ENCODE measurements at regions not wholly inside any gene's neighbourhood (a gene's known extent, or its start where the extent isn't known, plus 50 kb on each side); places are given as distances from the start of the nearest gene placed in this dataset.

- H3K4me1 ChIP-seq (ENCODE audit: insufficient read depth, low read length), result no peaks in the 10 kb centered on the region
- H3K4me3 ChIP-seq (replicated peaks in 1 of 3; ENCODE audit: insufficient read depth in 1 of 3, low read depth in 2 of 3, low read length in 3 of 3), result no peak overlapping the region
- 48% methylated on average over 6 of the region's 6 CpGs for WGBS (ENCODE audit: low lambda C conversion rate)
- H3K36me3 ChIP-seq (replicated peaks in 1 of 2; ENCODE audit: control insufficient read depth in 1 of 2, insufficient read depth in 2 of 2, low read length in 2 of 2), result no peaks in the 10 kb centered on the region
- BruUV-seq (replicated peaks), result no TSS peak
- H3K9ac ChIP-seq (ENCODE audit: insufficient read depth, low read depth, low read length), result no peak overlapping the region
- ATAC-seq (no peak), DNase-seq (ENCODE audit: low spot score) (no peak), FAIRE-seq (no peak)
- no peak overlapping the region for H3K27ac ChIP-seq (ENCODE audit: extremely low read length, insufficient read depth, low read length)
- H2AFZ ChIP-seq (ENCODE audit: low read length), result no peak overlapping the region
- H3K79me2 ChIP-seq (ENCODE audit: insufficient read depth, low read length), result no peaks in the 10 kb centered on the region
- H3K27me3 ChIP-seq (ENCODE audit: control insufficient read depth in 1 of 2, insufficient read depth in 2 of 2, low read length in 2 of 2), result peaks cover 0 to 12% of the 10 kb centered on the region in 2 experiments; a peak in 2 of 5 replicates
- TF ChIP-seq RXRB (CRISPR knock-in tag; IDR thresholded peaks at IDR 0.05; ENCODE audit: borderline replicate concordance), result no peak
- no peak for TF ChIP-seq ZSCAN25 (CRISPR knock-in tag; IDR thresholded peaks at IDR 0.05)
- no peak for TF ChIP-seq ZBTB20 (CRISPR knock-in tag; IDR thresholded peaks at IDR 0.05; ENCODE audit: borderline replicate concordance, low read depth)
- TF ChIP-seq ZBTB44 (CRISPR knock-in tag; IDR thresholded peaks at IDR 0.05), result no peak
- no peak for TF ChIP-seq ATF5 (CRISPR knock-in tag; IDR thresholded peaks at IDR 0.05; ENCODE audit: low read depth)
- TF ChIP-seq NR2C2 (CRISPR knock-in tag; IDR thresholded peaks at IDR 0.05; ENCODE audit: borderline replicate concordance), result no peak
- TF ChIP-seq MYNN (CRISPR knock-in tag; IDR thresholded peaks at IDR 0.05; ENCODE audit: low read depth), result no peak
- no peak for TF ChIP-seq U2AF1 (optimal IDR thresholded peaks at IDR 0.05; ENCODE audit: low read depth, low read length)
- no peak for TF ChIP-seq MNT (IDR thresholded peaks at IDR 0.05)
- no peak for TF ChIP-seq MBNL3 (CRISPR knock-in tag; conservative IDR thresholded peaks at IDR 0.05)
- intact Hi-C loops (cut with micrococcal nuclease; ENCODE audit: unreplicated experiment), result no loop called here
- no peaks in the 10 kb centered on the region for H4K20me1 ChIP-seq (ENCODE audit: insufficient read depth, low read length)
- ChIA-PET CTCF (ENCODE audit: low intra/inter-chr PET ratio, low total read pairs) (no interaction called here), POLR2A (no interaction called here)
- in situ Hi-C loops (cut with HindIII; ENCODE audit: extremely low pct_ligation_motif_present, low pct_unique_long_range_greater_than_20kb), result no loop called here
- H3K4me2 ChIP-seq (ENCODE audit: low read depth, low read length), result no peak overlapping the region
- H3K9me3 ChIP-seq (ENCODE audit: low read length), result no peaks in the 10 kb centered on the region
Measured at GRCh38 chr16:47927330-47927729, 228.5 kb downstream of the ABCC12 start.
